GM12878 (cell line): ENCODE measurements at regions not wholly inside any gene's neighbourhood (a gene's known extent, or its start where the extent isn't known, plus 50 kb on each side); places are given as distances from the start of the nearest gene placed in this dataset.

Experiments
- ATAC-seq: fragments of 200-7000 bp; cut with Tn5 transposase; 3 replicates; pipeline ENCODE4 v1.9.1; 2020; ENCODE audit warnings: mild to moderate bottlenecking, moderate library complexity
- BruUV-seq: library from RNA; stranded (reverse); fragments of 400-500 nt; replicated peaks from 2 replicates; lab custom pipeline; 2021; lab: Mats Ljungman, UMichigan
- CTCF ChIA-PET: fragments of 300-600 bp; sonication (Branson Sonifier 250); formaldehyde crosslinking; extraction: SDS; loops from one replicate; lab custom pipeline; 2021; ENCODE audit warnings: inconsistent platforms; lab: Yijun Ruan, JAX
- POLR2A ChIA-PET: fragments of 350-600 bp; formaldehyde crosslinking; extraction: SDS; loops from one replicate; lab custom pipeline; 2021; ENCODE audit warnings: inconsistent platforms; lab: Charles Lee
- RAD21 ChIA-PET: fragments of 300-600 bp; sonication (Branson Sonifier 250); formaldehyde crosslinking; loops from one replicate; lab custom pipeline; 2023; ENCODE audit warnings: antibody characterized with exemption; ENCODE audit not compliant: unreplicated experiment; lab: Charles Lee
- SMC1A ChIA-PET: fragments of 300-600 bp; sonication (Branson Sonifier 250); formaldehyde crosslinking; loops from one replicate; lab custom pipeline; 2023; ENCODE audit not compliant: unreplicated experiment, uncharacterized antibody; lab: Charles Lee
- DNase-seq: peaks from one replicate; pipeline ENCODE4 v3.0.0-alpha.2; 2011; ENCODE audit warnings: low read depth, low spot score
- FAIRE-seq: peaks from 3 replicates; lab custom pipeline; 2011; peaks lifted over from hg19 to GRCh38; lab: Jason Lieb, UNC
- H2AFZ ChIP-seq: 2 replicates; pipeline ENCODE4 v1.6.0; 2011; ENCODE audit warnings: low read depth, low read length, control low read depth; ENCODE audit not compliant: control insufficient read depth
- H3K27ac ChIP-seq: 2 replicates; pipeline ENCODE4 v1.5.1; 2011; ENCODE audit warnings: control low read depth; ENCODE audit not compliant: control insufficient read depth, insufficient read depth
- H3K27me3 ChIP-seq, 2 experiments: replicated peaks in 1 of 2; 2 replicates each; pipeline versions ENCODE4 v1.6.0 to v1.6.1; 2011; ENCODE audit warnings: low read length in 1 of 2; ENCODE audit not compliant: control insufficient read depth in 2 of 2, insufficient read depth in 2 of 2
- H3K36me3 ChIP-seq, 2 experiments: 2 replicates each; pipeline ENCODE4 v1.5.1; 2011; ENCODE audit warnings: low read length in 1 of 2; ENCODE audit not compliant: control insufficient read depth in 2 of 2, insufficient read depth in 2 of 2
- H3K4me1 ChIP-seq: 2 replicates; pipeline ENCODE4 v1.6.1; 2011; ENCODE audit warnings: mild to moderate bottlenecking, low read length, moderate library complexity, mixed read lengths; ENCODE audit not compliant: control insufficient read depth, insufficient read depth
- H3K4me2 ChIP-seq: 2 replicates; pipeline ENCODE4 v1.6.0; 2011; ENCODE audit warnings: control low read depth; ENCODE audit not compliant: control insufficient read depth, insufficient read depth
- H3K4me3 ChIP-seq: fragments of 200-600 bp; sonication (generic); 2 replicates; pipeline ENCODE4 v1.5.1; 2016
- H3K79me2 ChIP-seq: 2 replicates; pipeline ENCODE4 v1.6.0; 2011; ENCODE audit warnings: low read length; ENCODE audit not compliant: control insufficient read depth, insufficient read depth
- H3K9ac ChIP-seq: 2 replicates; pipeline ENCODE4 v1.8.0; 2011; ENCODE audit warnings: low read length, control low read depth, mixed read lengths; ENCODE audit not compliant: control insufficient read depth, insufficient read depth
- H3K9me3 ChIP-seq: replicated peaks from 3 replicates; pipeline ENCODE4 v1.5.1; 2011; ENCODE audit warnings: mild to moderate bottlenecking, low read length; ENCODE audit not compliant: control insufficient read depth, insufficient read depth
- H4K20me1 ChIP-seq: 2 replicates; pipeline ENCODE4 v1.6.0; 2011; ENCODE audit not compliant: control insufficient read depth, insufficient read depth
- BCL11A ChIP-seq: IDR thresholded peaks from 2 replicates; pipeline ENCODE4 v1.6.1; 2011; ENCODE audit warnings: low read depth, low read length
- BMI1 ChIP-seq: fragments of 450-650 bp; IDR thresholded peaks from 2 replicates; pipeline ENCODE4 v1.6.1; 2016; ENCODE audit warnings: mild to moderate bottlenecking, moderate library complexity, borderline replicate concordance
- EP300 ChIP-seq, 2 experiments: fragments of 150-350 bp in 1 of 2; IDR thresholded peaks; 2 replicates each; pipeline ENCODE4 v1.6.1; 2011 to 2012; ENCODE audit warnings: low read depth in 2 of 2, low read length in 2 of 2, borderline replicate concordance in 1 of 2, improper control_type of control experiment in 1 of 2, inconsistent platforms in 1 of 2; ENCODE audit not compliant: control insufficient read depth in 1 of 2
- IKZF2 ChIP-seq, 2 experiments: fragments of 450-650 bp; IDR thresholded peaks; 2 replicates each; pipeline ENCODE4 v1.6.1; 2017; ENCODE audit warnings: mild to moderate bottlenecking in 2 of 2, moderate library complexity in 2 of 2
- IRF4 ChIP-seq: IDR thresholded peaks from 2 replicates; pipeline ENCODE4 v1.6.1; 2011; ENCODE audit warnings: low read depth, low read length
- MYC ChIP-seq: IDR thresholded peaks from 2 replicates; pipeline ENCODE4 v1.6.1; 2011; ENCODE audit warnings: mild to moderate bottlenecking, low read length, moderate library complexity, inconsistent platforms; ENCODE audit not compliant: insufficient read depth, insufficient replicate concordance, insufficient read length, severe bottlenecking
- REST ChIP-seq: IDR thresholded peaks from 2 replicates; pipeline ENCODE4 v1.6.1; 2012; ENCODE audit warnings: mild to moderate bottlenecking, low read depth, low read length
- SIX5 ChIP-seq: IDR thresholded peaks from 2 replicates; pipeline ENCODE4 v1.6.1; 2011; ENCODE audit warnings: mild to moderate bottlenecking, low read depth, low read length, moderate library complexity; ENCODE audit not compliant: severe bottlenecking
- SMC3 ChIP-seq: IDR thresholded peaks from 2 replicates; pipeline ENCODE4 v1.6.1; 2011; ENCODE audit warnings: low read length, improper control_type of control experiment, borderline replicate concordance
- SRF ChIP-seq, 2 experiments: IDR thresholded peaks; 2 replicates each; pipeline ENCODE4 v1.6.1; 2011; ENCODE audit warnings: low read depth in 2 of 2, low read length in 2 of 2, mild to moderate bottlenecking in 1 of 2, moderate library complexity in 1 of 2
- STAT3 ChIP-seq: IDR thresholded peaks from 2 replicates; pipeline ENCODE4 v1.6.1; 2011; ENCODE audit warnings: low read depth, low read length, improper control_type of control experiment
- TARDBP ChIP-seq: IDR thresholded peaks from 2 replicates; pipeline ENCODE4 v1.6.1; 2016; ENCODE audit warnings: borderline replicate concordance
- ZNF207 ChIP-seq: fragments of 450-650 bp; IDR thresholded peaks from 2 replicates; pipeline ENCODE4 v1.6.1; 2014; ENCODE audit warnings: antibody characterized with exemption, mild to moderate bottlenecking, borderline replicate concordance
- ZSCAN29 ChIP-seq: fragments of 450-650 bp; IDR thresholded peaks from 2 replicates; pipeline ENCODE4 v1.6.1; 2017; ENCODE audit warnings: mild to moderate bottlenecking, moderate library complexity
- WGBS: methylation state at CpG from one replicate; pipeline ENCODE4 v1.1.6; 2016; ENCODE audit warnings: low lambda C conversion rate; ENCODE audit not compliant: insufficient replicate concordance, insufficient coverage; ENCODE audit errors: missing lambda C conversion rate; 5-methylcytosine and 5-hydroxymethylcytosine counted together
- in situ Hi-C: fragments of 300-500 bp; cut with MboI; formaldehyde crosslinking; loops from 9 replicates; pipeline ENCODE4 v1.14.3; 2018; ENCODE audit warnings: mixed read lengths
- intact Hi-C: fragments of 100-400 bp; cut with micrococcal nuclease; formaldehyde crosslinking; loops from one replicate; pipeline ENCODE4 v1.14.2; 2022; ENCODE audit not compliant: unreplicated experiment
- TF ChIP-seq, protein P1 (sequence below): fragments of 450-650 bp; IDR thresholded peaks from 2 replicates; pipeline ENCODE4 v1.6.1; 2017; ENCODE audit warnings: mild to moderate bottlenecking

DNA sequence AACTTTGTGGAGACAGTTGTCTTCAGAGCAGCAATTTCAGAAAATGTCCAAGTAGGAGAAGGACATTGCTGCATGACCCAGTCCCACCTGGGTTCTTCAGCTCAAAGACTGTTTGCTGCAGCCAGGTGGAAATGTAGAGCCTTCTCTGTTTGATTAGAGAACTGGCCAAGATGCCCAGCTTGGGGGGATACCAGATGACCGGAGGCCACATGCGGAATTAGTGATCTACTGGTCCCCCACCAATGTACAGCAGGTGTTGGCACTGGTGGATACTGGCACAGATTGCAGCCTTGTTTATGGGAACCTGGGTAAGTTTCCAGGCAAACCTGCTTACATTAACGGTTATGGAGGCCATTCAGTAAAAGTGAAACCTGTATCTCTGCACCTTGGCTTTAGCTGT, 555.3 kb downstream of the SLC6A15 start (continued):
- TF ChIP-seq REST: no peak
- TF ChIP-seq IRF4: no peak
- no peak for TF ChIP-seq SMC3
- TF ChIP-seq, protein P1, sequence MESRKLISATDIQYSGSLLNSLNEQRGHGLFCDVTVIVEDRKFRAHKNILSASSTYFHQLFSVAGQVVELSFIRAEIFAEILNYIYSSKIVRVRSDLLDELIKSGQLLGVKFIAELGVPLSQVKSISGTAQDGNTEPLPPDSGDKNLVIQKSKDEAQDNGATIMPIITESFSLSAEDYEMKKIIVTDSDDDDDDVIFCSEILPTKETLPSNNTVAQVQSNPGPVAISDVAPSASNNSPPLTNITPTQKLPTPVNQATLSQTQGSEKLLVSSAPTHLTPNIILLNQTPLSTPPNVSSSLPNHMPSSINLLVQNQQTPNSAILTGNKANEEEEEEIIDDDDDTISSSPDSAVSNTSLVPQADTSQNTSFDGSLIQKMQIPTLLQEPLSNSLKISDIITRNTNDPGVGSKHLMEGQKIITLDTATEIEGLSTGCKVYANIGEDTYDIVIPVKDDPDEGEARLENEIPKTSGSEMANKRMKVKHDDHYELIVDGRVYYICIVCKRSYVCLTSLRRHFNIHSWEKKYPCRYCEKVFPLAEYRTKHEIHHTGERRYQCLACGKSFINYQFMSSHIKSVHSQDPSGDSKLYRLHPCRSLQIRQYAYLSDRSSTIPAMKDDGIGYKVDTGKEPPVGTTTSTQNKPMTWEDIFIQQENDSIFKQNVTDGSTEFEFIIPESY: no peak

DNA sequence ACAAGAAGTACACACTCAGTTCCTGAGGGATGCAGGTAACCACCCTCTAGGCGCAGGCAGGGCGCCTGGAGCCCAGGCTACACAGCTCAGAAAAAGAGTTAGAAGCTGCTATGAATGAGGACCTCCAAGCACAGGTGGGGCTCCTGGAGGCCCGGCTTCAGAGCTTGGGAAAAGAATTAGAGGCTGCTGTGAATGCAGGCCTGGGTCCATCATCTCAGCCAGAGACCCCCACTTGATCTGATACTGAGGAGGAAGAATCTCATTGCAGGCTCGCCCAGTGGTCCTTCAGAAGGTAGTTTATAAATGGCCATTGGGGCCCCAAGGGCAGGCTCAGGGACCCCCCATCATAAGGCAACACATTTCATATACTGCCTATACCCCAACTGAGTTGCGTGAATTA, 556.4 kb downstream of the SLC6A15 start:
- no peak overlapping the region for H3K4me2 ChIP-seq
- SMC1A ChIA-PET: no interaction called here
- H3K27me3 ChIP-seq: no peaks in the 10 kb centered on the region
- in situ Hi-C loops: no loop called here
- POLR2A ChIA-PET: no interaction called here
- no peak overlapping the region for H3K27ac ChIP-seq
- TF ChIP-seq BMI1 (no peak), IKZF2 (IDR thresholded peaks at IDR 0.05) (no peak), ZSCAN29 (no peak), TARDBP (no peak), SRF (IDR thresholded peaks at IDR 0.05; ENCODE audit: low read depth in 2 of 2, low read length in 2 of 2) (no peak), EP300 (IDR thresholded peaks at IDR 0.05; ENCODE audit: borderline replicate concordance in 1 of 2, control insufficient read depth in 1 of 2, low read depth in 2 of 2, low read length in 2 of 2) (no peak), BCL11A (no peak), SIX5 (no peak), STAT3 (no peak), MYC (no peak), ZNF207 (no peak)
- TF ChIP-seq, all 136 proteins: peak for 0
- FAIRE-seq (no peak), ATAC-seq (no peak), DNase-seq (no peak)
- Histone ChIP-seq H3K4me3 (no peak overlapping the region), H4K20me1 (no peaks in the 10 kb centered on the region), H3K4me1 (no peaks in the 10 kb centered on the region), H3K9me3 (no peaks in the 10 kb centered on the region), H2AFZ (no peak overlapping the region), H3K9ac (no peak overlapping the region), H3K79me2 (no peaks in the 10 kb centered on the region), H3K36me3 (no peaks in the 10 kb centered on the region)
- ChIA-PET RAD21 (no interaction called here), CTCF (interaction anchor here (0.6 kb wide), 1 partner anchor 853 kb away, joined by 3 read pairs; no protein-coding TSS in a partner anchor)
- BruUV-seq: no TSS peak
- intact Hi-C loops: no loop called here
- 32% methylated on average over 5 of the region's 5 CpGs for WGBS
